Embryonic facial prominence (tissue), 1 donor: ENCODE measurements at regions not wholly inside any gene's neighbourhood (a gene's known extent, or its start where the extent isn't known, plus 50 kb on each side); places are given as distances from the start of the nearest gene placed in this dataset.

Source experiments
- DNase-seq: peaks from one replicate; pipeline ENCODE4 v3.0.0-alpha.2; 2016; ENCODE audit errors: extremely low spot score

DNA sequence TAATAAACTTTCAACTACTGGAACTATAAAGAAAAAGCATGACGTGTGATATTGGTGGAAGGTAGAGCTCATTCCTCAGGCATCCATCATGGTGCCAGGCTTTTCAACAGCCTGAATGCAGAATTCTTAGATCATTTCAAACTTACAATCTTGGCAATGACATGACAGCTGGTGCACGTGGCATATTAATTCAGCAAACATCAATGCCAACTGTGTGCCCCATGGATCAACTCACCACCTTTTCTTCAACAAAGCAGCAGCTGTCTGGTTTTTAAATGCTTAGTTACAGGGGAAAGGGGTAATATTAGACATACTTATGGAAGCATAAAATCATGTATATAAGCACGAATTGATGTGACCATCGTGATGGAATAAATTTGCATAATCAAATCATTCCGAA lies 56.0 kb upstream of the OR13F1 start:
- DNase-seq: no peak
